ENCODE measurements at regions not wholly inside any gene's neighbourhood (a gene's known extent, or its start where the extent isn't known, plus 50 kb on each side); places are given as distances from the start of the nearest gene placed in this dataset.

DNA sequence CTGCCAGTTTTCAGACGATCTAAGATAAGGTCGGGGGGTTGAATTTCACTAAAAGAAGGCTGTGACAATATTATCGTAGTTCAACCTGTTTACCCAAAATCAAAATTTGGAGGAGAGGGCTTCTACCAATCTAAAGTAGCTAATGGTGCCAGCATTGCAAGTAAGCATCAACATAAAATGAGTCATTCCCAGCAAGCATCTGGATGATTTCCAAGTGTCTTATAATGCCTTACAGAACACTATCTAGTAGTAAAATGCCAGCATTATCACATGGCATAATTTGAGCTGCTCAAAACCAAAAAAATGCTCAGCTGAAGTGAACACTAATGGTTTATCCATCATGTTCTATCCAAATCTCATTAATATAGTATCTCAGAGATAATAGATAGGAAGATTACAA is 1193.9 kb downstream of the DNAJB9 start:
- FAIRE-seq (no peak), ATAC-seq (no peak), DNase-seq (no peak)
- Histone ChIP-seq H3K9me3 (no peaks in the 10 kb centered on the region), H3K4me1 (no peaks in the 10 kb centered on the region), H3K27me3 (no peaks in the 10 kb centered on the region), H3K36me3 (no peaks in the 10 kb centered on the region), H3K27ac (no peak overlapping the region), H3K4me3 (no peak overlapping the region)
- intact Hi-C loops (cut with DNase I) = no loop called here
- WGBS, 2 donors = 64 to 72% methylated on average over 3 of the region's 3 CpGs
- no peak for TF ChIP-seq CTCF (IDR thresholded peaks at IDR 0.05)

- Histone ChIP-seq H3K9me3 (no peaks in the 10 kb centered on the region), H3K27me3 (no peaks in the 10 kb centered on the region), H3K4me3 (no peak overlapping the region), H3K36me3 (no peaks in the 10 kb centered on the region), H3K27ac (no peak overlapping the region), H3K4me1 (no peaks in the 10 kb centered on the region)
- no peak for TF ChIP-seq CTCF (IDR thresholded peaks at IDR 0.05)
- 85 to 93% methylated on average over 3 of the region's 3 CpGs for WGBS, 2 donors
- intact Hi-C loops (cut with DNase I) = no loop called here
- ATAC-seq (no peak), DNase-seq (no peak), FAIRE-seq (no peak)
These were observed 1202.5 kb downstream of the DNAJB9 start for GRCh38 chr7:109772161-109772560.

DNA sequence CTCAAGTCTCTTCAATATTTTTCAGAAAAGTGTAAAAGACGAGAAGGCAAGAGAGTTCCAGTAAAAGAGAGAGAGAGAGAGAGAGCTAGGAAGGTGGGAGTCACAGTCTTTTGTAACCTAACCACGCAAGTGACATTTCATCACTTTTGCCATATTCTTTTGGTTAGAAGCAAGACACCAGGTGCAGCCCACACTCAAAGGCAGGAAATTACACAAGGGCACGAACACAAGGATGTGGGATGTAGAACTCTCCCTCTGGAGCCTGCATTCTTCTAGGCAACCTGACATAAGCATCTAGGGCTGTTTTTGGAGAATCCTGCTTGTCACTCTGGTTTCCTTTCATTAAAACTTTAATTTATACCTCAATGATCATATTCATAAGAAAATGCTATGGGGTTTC is 1213.1 kb downstream of the DNAJB9 start:
- Histone ChIP-seq H3K27me3 (no peaks in the 10 kb centered on the region), H3K4me3 (no peak overlapping the region), H3K27ac (no peak overlapping the region), H3K36me3 (no peaks in the 10 kb centered on the region), H3K4me1 (no peaks in the 10 kb centered on the region), H3K9me3 (no peaks in the 10 kb centered on the region)
- TF ChIP-seq CTCF (IDR thresholded peaks at IDR 0.05) = no peak
- ATAC-seq (no peak), FAIRE-seq (no peak), DNase-seq (no peak)
- WGBS, 2 donors = 61 to 72% methylated on average over 3 of the region's 3 CpGs
- intact Hi-C loops (cut with DNase I) = no loop called here

GRCh38 chr7:109806548-109806947 is 1236.9 kb downstream of the DNAJB9 start:
- FAIRE-seq = no peak

DNA sequence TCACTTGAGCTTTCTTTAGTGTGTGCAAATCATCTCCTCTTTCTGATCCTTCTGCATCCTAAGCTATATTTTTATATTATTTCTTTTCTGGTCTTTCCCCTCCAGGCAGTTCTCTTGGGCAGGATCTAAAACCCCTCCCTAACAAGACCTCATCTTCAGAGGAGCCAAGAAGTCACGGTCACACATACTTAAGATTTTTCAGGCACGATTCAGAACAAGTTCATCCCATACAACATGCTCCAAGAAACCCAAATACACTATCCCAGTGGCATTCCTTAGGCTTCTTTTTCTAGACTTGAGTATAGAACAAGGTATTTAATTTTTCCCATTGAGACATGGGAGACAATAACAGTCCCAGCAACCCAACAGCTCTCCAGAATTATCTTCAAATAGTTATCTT is 1251.5 kb downstream of the DNAJB9 start:
- 51 to 70% methylated on average over 2 of the region's 2 CpGs for WGBS, 2 donors
- no peaks in the 10 kb centered on the region for H3K4me1 ChIP-seq
- no peaks in the 10 kb centered on the region for H3K27me3 ChIP-seq
- H3K9me3 ChIP-seq = no peaks in the 10 kb centered on the region
- TF ChIP-seq CTCF (IDR thresholded peaks at IDR 0.05) = no peak
- ATAC-seq (no peak), FAIRE-seq (no peak), DNase-seq (no peak)
- intact Hi-C loops (cut with DNase I) = no loop called here
- no peak overlapping the region for H3K4me3 ChIP-seq
- no peak overlapping the region for H3K27ac ChIP-seq
- H3K36me3 ChIP-seq = no peaks in the 10 kb centered on the region

More at GRCh38 chr7:109806548-109806947, 1236.9 kb downstream of the DNAJB9 start:
- H3K27ac ChIP-seq = no peak overlapping the region
- no peaks in the 10 kb centered on the region for H3K4me1 ChIP-seq
- no peaks in the 10 kb centered on the region for H3K36me3 ChIP-seq
- H3K27me3 ChIP-seq = no peaks in the 10 kb centered on the region
- no peaks in the 10 kb centered on the region for H3K9me3 ChIP-seq
- no peak for TF ChIP-seq CTCF (IDR thresholded peaks at IDR 0.05)
- no peak overlapping the region for H3K4me3 ChIP-seq
- ATAC-seq (no peak), DNase-seq (no peak)
- intact Hi-C loops (cut with DNase I) = no loop called here

Data from pancreas (tissue), 10 donors.